Keratinocyte (primary cell): ENCODE measurements at regions not wholly inside any gene's neighbourhood (a gene's known extent, or its start where the extent isn't known, plus 50 kb on each side); places are given as distances from the start of the nearest gene placed in this dataset.

Experiments used
- DNase-seq: peaks from one replicate; pipeline ENCODE4 v3.0.0-alpha.2; 2011; ENCODE audit warnings: low read depth, missing footprints, low spot score
- FAIRE-seq: peaks from 2 replicates; lab custom pipeline; 2011; peaks lifted over from hg19 to GRCh38; lab: Jason Lieb, UNC
- H2AFZ ChIP-seq: 2 replicates; pipeline ENCODE4 v1.6.0; 2012; ENCODE audit warnings: low read length, control low read depth, inconsistent platforms; ENCODE audit not compliant: control insufficient read depth
- H3K27ac ChIP-seq: 2 replicates; pipeline ENCODE4 v1.5.1; 2011; ENCODE audit warnings: low read length; ENCODE audit not compliant: control insufficient read depth, insufficient read depth
- H3K27me3 ChIP-seq: 3 replicates; pipeline ENCODE4 v1.6.0; 2011; ENCODE audit warnings: low read length; ENCODE audit not compliant: control insufficient read depth, insufficient read depth; ENCODE audit errors: extremely low read depth
- H3K36me3 ChIP-seq, 2 experiments: 2 replicates in 1 of 2; 3 replicates in 1 of 2; pipeline ENCODE4 v1.5.1; 2011; ENCODE audit warnings: low read length in 2 of 2, mild to moderate bottlenecking in 1 of 2; ENCODE audit not compliant: control insufficient read depth in 2 of 2, insufficient read depth in 2 of 2; ENCODE audit errors: extremely low read depth in 1 of 2
- H3K4me1 ChIP-seq: 3 replicates; pipeline ENCODE4 v1.5.1; 2011; ENCODE audit warnings: low read length; ENCODE audit not compliant: control insufficient read depth, insufficient read depth; ENCODE audit errors: extremely low read depth
- H3K4me2 ChIP-seq: 3 replicates; pipeline ENCODE4 v1.6.0; 2011; ENCODE audit warnings: low read depth, low read length; ENCODE audit not compliant: control insufficient read depth, insufficient read depth; ENCODE audit errors: extremely low read depth
- H3K4me3 ChIP-seq, 3 experiments: fragments of 200-600 bp in 1 of 3; sonication (generic) in 1 of 3; 2 replicates in 2 of 3; 3 replicates in 1 of 3; pipeline ENCODE4 v1.5.1; 2011 to 2016; ENCODE audit warnings: low read length in 3 of 3, mild to moderate bottlenecking in 3 of 3, control low read depth in 2 of 3, inconsistent platforms in 1 of 3, low read depth in 1 of 3, mixed read lengths in 1 of 3, mixed run types in 1 of 3, moderate library complexity in 1 of 3; ENCODE audit not compliant: control insufficient read depth in 2 of 3, insufficient read depth in 2 of 3; ENCODE audit errors: extremely low read depth in 1 of 3
- H3K79me2 ChIP-seq: 2 replicates; pipeline ENCODE4 v1.6.0; 2012; ENCODE audit warnings: low read length; ENCODE audit not compliant: control insufficient read depth, insufficient read depth
- H3K9ac ChIP-seq: 3 replicates; pipeline ENCODE4 v1.6.0; 2011; ENCODE audit warnings: low read length; ENCODE audit not compliant: control insufficient read depth, insufficient read depth; ENCODE audit errors: extremely low read depth
- H3K9me1 ChIP-seq: 3 replicates; pipeline ENCODE4 v1.6.0; 2011; ENCODE audit warnings: low read length; ENCODE audit not compliant: control insufficient read depth, insufficient read depth; ENCODE audit errors: extremely low read depth
- H3K9me3 ChIP-seq: 2 replicates; pipeline ENCODE4 v1.5.1; 2012; ENCODE audit warnings: low read depth, low read length; ENCODE audit not compliant: control insufficient read depth
- H4K20me1 ChIP-seq: 3 replicates; pipeline ENCODE4 v1.6.0; 2011; ENCODE audit warnings: low read length; ENCODE audit not compliant: control insufficient read depth, insufficient read depth; ENCODE audit errors: extremely low read depth
- EZH2 ChIP-seq: IDR thresholded peaks from one replicate; pipeline ENCODE4 v1.6.1; 2012; ENCODE audit warnings: inconsistent platforms, mild to moderate bottlenecking, low read length, moderate library complexity
- dilution Hi-C: fragments of 300-500 bp; cut with MboI; formaldehyde crosslinking; loops from one replicate; pipeline ENCODE4 v1.7.0; 2020; ENCODE audit warnings: low sequenced_read_pairs; ENCODE audit not compliant: extremely low pct_ligation_motif_present
- TF ChIP-seq, protein P1 (sequence below), 3 experiments: IDR thresholded peaks in 1 of 3; conservative IDR thresholded peaks in 1 of 3; optimal IDR thresholded peaks in 1 of 3; 2 replicates in 2 of 3; 3 replicates in 1 of 3; pipeline versions ENCODE3 to v1.5.1; 2011; ENCODE audit warnings: low read length in 3 of 3, mild to moderate bottlenecking in 3 of 3, moderate library complexity in 2 of 3, control low read depth in 1 of 3, inconsistent platforms in 1 of 3; ENCODE audit not compliant: insufficient read depth in 2 of 3; ENCODE audit errors: extremely low read depth in 1 of 3

GRCh38 chr5:125333416-125333815 lies 587.0 kb upstream of the ZNF608 start:
- H3K9me3 ChIP-seq = no peaks in the 10 kb centered on the region
- H3K27me3 ChIP-seq = no peaks in the 10 kb centered on the region
- no peaks in the 10 kb centered on the region for H3K36me3 ChIP-seq
- no peak overlapping the region for H2AFZ ChIP-seq
- dilution Hi-C loops = no loop called here
- no peak for DNase-seq
- no peak for FAIRE-seq
- H4K20me1 ChIP-seq = no peaks in the 10 kb centered on the region
- H3K9me1 ChIP-seq = no peaks in the 10 kb centered on the region
- H3K4me3 ChIP-seq = no peak overlapping the region
- H3K4me1 ChIP-seq = no peaks in the 10 kb centered on the region
- no peaks in the 10 kb centered on the region for H3K79me2 ChIP-seq
- H3K4me2 ChIP-seq = no peak overlapping the region
- H3K9ac ChIP-seq = no peak overlapping the region
- TF ChIP-seq, protein P1, sequence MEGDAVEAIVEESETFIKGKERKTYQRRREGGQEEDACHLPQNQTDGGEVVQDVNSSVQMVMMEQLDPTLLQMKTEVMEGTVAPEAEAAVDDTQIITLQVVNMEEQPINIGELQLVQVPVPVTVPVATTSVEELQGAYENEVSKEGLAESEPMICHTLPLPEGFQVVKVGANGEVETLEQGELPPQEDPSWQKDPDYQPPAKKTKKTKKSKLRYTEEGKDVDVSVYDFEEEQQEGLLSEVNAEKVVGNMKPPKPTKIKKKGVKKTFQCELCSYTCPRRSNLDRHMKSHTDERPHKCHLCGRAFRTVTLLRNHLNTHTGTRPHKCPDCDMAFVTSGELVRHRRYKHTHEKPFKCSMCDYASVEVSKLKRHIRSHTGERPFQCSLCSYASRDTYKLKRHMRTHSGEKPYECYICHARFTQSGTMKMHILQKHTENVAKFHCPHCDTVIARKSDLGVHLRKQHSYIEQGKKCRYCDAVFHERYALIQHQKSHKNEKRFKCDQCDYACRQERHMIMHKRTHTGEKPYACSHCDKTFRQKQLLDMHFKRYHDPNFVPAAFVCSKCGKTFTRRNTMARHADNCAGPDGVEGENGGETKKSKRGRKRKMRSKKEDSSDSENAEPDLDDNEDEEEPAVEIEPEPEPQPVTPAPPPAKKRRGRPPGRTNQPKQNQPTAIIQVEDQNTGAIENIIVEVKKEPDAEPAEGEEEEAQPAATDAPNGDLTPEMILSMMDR (optimal IDR thresholded peaks at IDR 0.05 in 1 of 3, IDR thresholded peaks at IDR 0.05 in 1 of 3, conservative IDR thresholded peaks at IDR 0.05 in 1 of 3; ENCODE audit: extremely low read depth in 1 of 3, insufficient read depth in 2 of 3, low read length in 3 of 3) = no peak
- TF ChIP-seq EZH2 = no peak
- no peak overlapping the region for H3K27ac ChIP-seq

GRCh38 chr5:125336401-125336800 lies 590.0 kb upstream of the ZNF608 start:
- H3K27me3 ChIP-seq = no peaks in the 10 kb centered on the region
- dilution Hi-C loops = no loop called here

More at GRCh38 chr5:125336401-125336800, 590.0 kb upstream of the ZNF608 start:
- no peaks in the 10 kb centered on the region for H3K36me3 ChIP-seq
- DNase-seq (no peak), FAIRE-seq (no peak)
- no peak overlapping the region for H3K4me2 ChIP-seq
- H3K9me3 ChIP-seq = no peaks in the 10 kb centered on the region
- H3K9ac ChIP-seq = no peak overlapping the region
- TF ChIP-seq EZH2 = no peak
- TF ChIP-seq, protein P1 (optimal IDR thresholded peaks at IDR 0.05 in 1 of 3, IDR thresholded peaks at IDR 0.05 in 1 of 3, conservative IDR thresholded peaks at IDR 0.05 in 1 of 3; ENCODE audit: extremely low read depth in 1 of 3, insufficient read depth in 2 of 3, low read length in 3 of 3) = no peak
- H2AFZ ChIP-seq = no peak overlapping the region
- H3K27ac ChIP-seq = no peak overlapping the region
- no peak overlapping the region for H3K4me3 ChIP-seq
- no peaks in the 10 kb centered on the region for H4K20me1 ChIP-seq
- no peaks in the 10 kb centered on the region for H3K9me1 ChIP-seq
- H3K4me1 ChIP-seq = no peaks in the 10 kb centered on the region
- no peaks in the 10 kb centered on the region for H3K79me2 ChIP-seq
